ENCODE measurements at regions not wholly inside any gene's neighbourhood (a gene's known extent, or its start where the extent isn't known, plus 50 kb on each side); places are given as distances from the start of the nearest gene placed in this dataset.

GRCh38 chr20:50378170-50379000, 131.8 kb upstream of the PTPN1 start:
- Mint-ChIP-seq H3K27ac (no peak overlapping the region), H3K27me3 (peaks cover 7% of the 10 kb centered on the region), H3K36me3 (ENCODE audit: low read depth) (no peaks in the 10 kb centered on the region), H3K4me1 (peaks cover 21% of the 10 kb centered on the region), H3K4me3 (no peak overlapping the region)
- no peaks in the 10 kb centered on the region for H3K9me3 ChIP-seq (ENCODE audit: control insufficient read depth, low read length, poor library complexity, severe bottlenecking)
- DNase-seq (no peak), ATAC-seq (no peak)

GRCh38 chr20:50379049-50379990, 130.9 kb upstream of the PTPN1 start:
- peaks cover 21% of the 10 kb centered on the region for H3K4me1 Mint-ChIP-seq
- H3K36me3 Mint-ChIP-seq (ENCODE audit: low read depth): no peaks in the 10 kb centered on the region
- H3K4me3 Mint-ChIP-seq: no peak overlapping the region
- peaks cover under 1% of the 10 kb centered on the region for H3K27me3 Mint-ChIP-seq
- no peak for DNase-seq
- no peak for ATAC-seq
- no peaks in the 10 kb centered on the region for H3K9me3 ChIP-seq (ENCODE audit: control insufficient read depth, low read length, poor library complexity, severe bottlenecking)
- peak overlapping the region; percentile 63 for H3K27ac Mint-ChIP-seq

- no peaks in the 10 kb centered on the region for H3K9me3 ChIP-seq (ENCODE audit: control insufficient read depth, low read length, poor library complexity, severe bottlenecking)
- no peak for ATAC-seq
- H3K27ac Mint-ChIP-seq: peak overlapping the region; percentile 67
- peaks cover 4% of the 10 kb centered on the region for H3K36me3 Mint-ChIP-seq (ENCODE audit: low read depth)
- DNase-seq: no peak
- no peaks in the 10 kb centered on the region for H3K27me3 Mint-ChIP-seq
- H3K4me1 Mint-ChIP-seq: peaks cover 26% of the 10 kb centered on the region
- no peak overlapping the region for H3K4me3 Mint-ChIP-seq
Measured at GRCh38 chr20:50379991-50380696, 130.0 kb upstream of the PTPN1 start.

- Mint-ChIP-seq H3K4me3 (peak overlapping the region; percentile 61), H3K36me3 (ENCODE audit: low read depth) (peaks cover 4% of the 10 kb centered on the region), H3K27me3 (no peaks in the 10 kb centered on the region), H3K4me1 (peaks cover 31% of the 10 kb centered on the region), H3K27ac (peak overlapping the region; percentile 67)
- no peaks in the 10 kb centered on the region for H3K9me3 ChIP-seq (ENCODE audit: control insufficient read depth, low read length, poor library complexity, severe bottlenecking)
- DNase-seq (no peak), ATAC-seq (no peak)
Measured at GRCh38 chr20:50380697-50381040, 129.5 kb upstream of the PTPN1 start.

- H3K9me3 ChIP-seq (ENCODE audit: control insufficient read depth, low read length, poor library complexity, severe bottlenecking): no peaks in the 10 kb centered on the region
- H3K27me3 Mint-ChIP-seq: no peaks in the 10 kb centered on the region
- no peak for ATAC-seq
- peaks cover 4% of the 10 kb centered on the region for H3K36me3 Mint-ChIP-seq (ENCODE audit: low read depth)
- DNase-seq: no peak
- H3K4me1 Mint-ChIP-seq: peaks cover 33% of the 10 kb centered on the region
- peak overlapping the region; percentile 61 for H3K4me3 Mint-ChIP-seq
- peak overlapping the region; percentile 67 for H3K27ac Mint-ChIP-seq
Measured at GRCh38 chr20:50381075-50381732, 129.0 kb upstream of the PTPN1 start.

GRCh38 chr20:50381771-50382593, 128.2 kb upstream of the PTPN1 start:
- DNase-seq (no peak), ATAC-seq (no peak)
- no peaks in the 10 kb centered on the region for H3K27me3 Mint-ChIP-seq
- H3K9me3 ChIP-seq (ENCODE audit: control insufficient read depth, low read length, poor library complexity, severe bottlenecking): no peaks in the 10 kb centered on the region
- peak overlapping the region; percentile 67 for H3K27ac Mint-ChIP-seq
- H3K4me3 Mint-ChIP-seq: peak overlapping the region; percentile 70
- H3K36me3 Mint-ChIP-seq (ENCODE audit: low read depth): peaks cover 4% of the 10 kb centered on the region
- H3K4me1 Mint-ChIP-seq: peaks cover 37% of the 10 kb centered on the region

GRCh38 chr20:50385733-50386640, 124.2 kb upstream of the PTPN1 start:
- no peaks in the 10 kb centered on the region for H3K9me3 ChIP-seq (ENCODE audit: control insufficient read depth, low read length, poor library complexity, severe bottlenecking)
- ATAC-seq (peak; percentile 92), DNase-seq (peak in 1 of 3 donors; percentile 40)
- peak overlapping the region; percentile 73 for H3K4me3 Mint-ChIP-seq
- peaks cover 37% of the 10 kb centered on the region for H3K4me1 Mint-ChIP-seq
- peaks cover 4% of the 10 kb centered on the region for H3K36me3 Mint-ChIP-seq (ENCODE audit: low read depth)
- H3K27ac Mint-ChIP-seq: peak overlapping the region; percentile 85
- no peaks in the 10 kb centered on the region for H3K27me3 Mint-ChIP-seq

- Mint-ChIP-seq H3K4me1 (peaks cover 31% of the 10 kb centered on the region), H3K27ac (peak overlapping the region; percentile 85), H3K27me3 (no peaks in the 10 kb centered on the region), H3K4me3 (peak overlapping the region; percentile 73), H3K36me3 (ENCODE audit: low read depth) (peaks cover 4% of the 10 kb centered on the region)
- H3K9me3 ChIP-seq (ENCODE audit: control insufficient read depth, low read length, poor library complexity, severe bottlenecking): no peaks in the 10 kb centered on the region
- DNase-seq (no peak), ATAC-seq (no peak)
Measured at GRCh38 chr20:50386641-50386960, 123.6 kb upstream of the PTPN1 start.

GRCh38 chr20:50387218-50387995, 122.8 kb upstream of the PTPN1 start:
- H3K27me3 Mint-ChIP-seq: no peaks in the 10 kb centered on the region
- no peak for DNase-seq
- ATAC-seq: no peak
- no peak overlapping the region for H3K4me3 Mint-ChIP-seq
- no peaks in the 10 kb centered on the region for H3K9me3 ChIP-seq (ENCODE audit: control insufficient read depth, low read length, poor library complexity, severe bottlenecking)
- peaks cover 4% of the 10 kb centered on the region for H3K36me3 Mint-ChIP-seq (ENCODE audit: low read depth)
- peak overlapping the region; percentile 83 for H3K27ac Mint-ChIP-seq
- H3K4me1 Mint-ChIP-seq: peaks cover 28% of the 10 kb centered on the region

GRCh38 chr20:50387996-50388332, 122.2 kb upstream of the PTPN1 start:
- Mint-ChIP-seq H3K27me3 (no peaks in the 10 kb centered on the region), H3K4me1 (peaks cover 29% of the 10 kb centered on the region), H3K27ac (peak overlapping the region; percentile 83), H3K4me3 (peak overlapping the region; percentile 28), H3K36me3 (ENCODE audit: low read depth) (peaks cover 4% of the 10 kb centered on the region)
- H3K9me3 ChIP-seq (ENCODE audit: control insufficient read depth, low read length, poor library complexity, severe bottlenecking): no peaks in the 10 kb centered on the region
- no peak for ATAC-seq
- no peak for DNase-seq
